Smooth muscle cell (in vitro differentiated cells): ENCODE measurements at regions not wholly inside any gene's neighbourhood (a gene's known extent, or its start where the extent isn't known, plus 50 kb on each side); places are given as distances from the start of the nearest gene placed in this dataset.

Source experiments
- DNase-seq: peaks from one replicate; lab custom pipeline; 2025; ENCODE audit not compliant: unreplicated experiment; lab: John Stamatoyannopoulos, UW
- H2AFZ ChIP-seq: fragments of 200-600 bp; sonication (generic); 2 replicates; pipeline ENCODE4 v1.6.0; 2016; ENCODE audit warnings: antibody characterized with exemption, low read depth, mild to moderate bottlenecking
- H3F3A ChIP-seq: fragments of 200-600 bp; sonication (generic); 2 replicates; pipeline ENCODE4 v1.6.0; 2017; ENCODE audit warnings: antibody characterized with exemption, low read depth
- H3K27ac ChIP-seq: fragments of 200-600 bp; sonication (generic); 2 replicates; pipeline ENCODE4 v1.5.1; 2016; ENCODE audit warnings: low read depth, mild to moderate bottlenecking
- H3K27me3 ChIP-seq: fragments of 200-600 bp; sonication (generic); 2 replicates; pipeline ENCODE4 v1.6.1; 2016; ENCODE audit warnings: low read depth, mild to moderate bottlenecking
- H3K36me3 ChIP-seq: fragments of 200-600 bp; sonication (generic); 2 replicates; pipeline ENCODE4 v1.5.1; 2016; ENCODE audit warnings: low read depth
- H3K4me1 ChIP-seq: fragments of 200-600 bp; sonication (generic); 2 replicates; pipeline ENCODE4 v1.5.1; 2016; ENCODE audit warnings: low read depth
- H3K4me2 ChIP-seq: fragments of 200-600 bp; sonication (generic); 2 replicates; pipeline ENCODE4 v1.6.0; 2016; ENCODE audit warnings: mild to moderate bottlenecking
- H3K4me3 ChIP-seq: fragments of 200-600 bp; sonication (generic); 2 replicates; pipeline ENCODE4 v1.5.1; 2016; ENCODE audit warnings: mild to moderate bottlenecking
- H3K79me2 ChIP-seq: fragments of 200-600 bp; sonication (generic); 2 replicates; pipeline ENCODE4 v1.6.0; 2016; ENCODE audit warnings: low read depth, mild to moderate bottlenecking
- H3K9ac ChIP-seq: fragments of 200-600 bp; sonication (generic); 2 replicates; pipeline ENCODE4 v1.6.0; 2016; ENCODE audit warnings: low read depth
- H3K9me3 ChIP-seq: fragments of 200-600 bp; sonication (generic); replicated peaks from 2 replicates; pipeline ENCODE4 v1.5.1; 2016; ENCODE audit warnings: low read depth
- H4K20me1 ChIP-seq: fragments of 200-600 bp; sonication (generic); 2 replicates; pipeline ENCODE4 v1.6.0; 2016; ENCODE audit warnings: low read depth
- CTCF ChIP-seq: fragments of 200-600 bp; sonication (generic); IDR thresholded peaks from 2 replicates; pipeline ENCODE4 v1.5.1; 2017; ENCODE audit warnings: borderline replicate concordance, mild to moderate bottlenecking, antibody characterized with exemption; ENCODE audit not compliant: insufficient read depth, poor library complexity, severe bottlenecking
- WGBS: methylation state at CpG from one replicate; pipeline ENCODE4 v1.1.7; 2016; ENCODE audit warnings: low lambda C conversion rate; 5-methylcytosine and 5-hydroxymethylcytosine counted together

GRCh38 chr3:193784822-193785221 lies 191.8 kb downstream of the OPA1 start:
- TF ChIP-seq CTCF, result no peak
- Histone ChIP-seq H4K20me1 (no peaks in the 10 kb centered on the region), H3K36me3 (no peaks in the 10 kb centered on the region), H3K9ac (no peak overlapping the region), H3K27ac (no peak overlapping the region), H3K4me2 (no peak overlapping the region), H3K79me2 (no peaks in the 10 kb centered on the region), H3F3A (peaks cover 27% of the 10 kb centered on the region), H2AFZ (no peak overlapping the region), H3K27me3 (no peaks in the 10 kb centered on the region), H3K9me3 (no peaks in the 10 kb centered on the region), H3K4me1 (peaks cover 44% of the 10 kb centered on the region), H3K4me3 (no peak overlapping the region)
- DNase-seq, result no peak
- WGBS, result 53% methylated on average over 1 of the region's 1 CpG

GRCh38 chr3:193787496-193787870 lies 194.5 kb downstream of the OPA1 start:
- WGBS, result 95% methylated on average over 12 of the region's 12 CpGs
- H2AFZ ChIP-seq, result no peak overlapping the region
- no peaks in the 10 kb centered on the region for H3K36me3 ChIP-seq
- no peak for TF ChIP-seq CTCF
- H3K27me3 ChIP-seq, result no peaks in the 10 kb centered on the region
- H3K9me3 ChIP-seq, result no peaks in the 10 kb centered on the region
- H3K4me2 ChIP-seq, result no peak overlapping the region
- no peak for DNase-seq
- peaks cover 26% of the 10 kb centered on the region for H3K4me1 ChIP-seq
- H3K9ac ChIP-seq, result no peak overlapping the region
- peaks cover 10% of the 10 kb centered on the region for H3F3A ChIP-seq
- H4K20me1 ChIP-seq, result no peaks in the 10 kb centered on the region
- no peak overlapping the region for H3K27ac ChIP-seq
- no peaks in the 10 kb centered on the region for H3K79me2 ChIP-seq
- no peak overlapping the region for H3K4me3 ChIP-seq

GRCh38 chr3:193788189-193788991 lies 195.4 kb downstream of the OPA1 start:
- WGBS, result 16% methylated on average over 15 of the region's 15 CpGs
- no peaks in the 10 kb centered on the region for H3K36me3 ChIP-seq
- peak; percentile 8 for DNase-seq
- H3K4me3 ChIP-seq, result no peak overlapping the region
- peak overlapping the region; percentile 38 for H3K4me2 ChIP-seq
- no peaks in the 10 kb centered on the region for H4K20me1 ChIP-seq
- no peaks in the 10 kb centered on the region for H3K27me3 ChIP-seq
- H3K9ac ChIP-seq, result no peak overlapping the region
- H3K27ac ChIP-seq, result no peak overlapping the region
- TF ChIP-seq CTCF, result peak; percentile 75
- no peaks in the 10 kb centered on the region for H3K9me3 ChIP-seq
- no peak overlapping the region for H2AFZ ChIP-seq
- no peaks in the 10 kb centered on the region for H3K79me2 ChIP-seq
- H3F3A ChIP-seq, result peaks cover 7% of the 10 kb centered on the region
- H3K4me1 ChIP-seq, result peaks cover 26% of the 10 kb centered on the region

GRCh38 chr3:193789455-193789854 lies 196.4 kb downstream of the OPA1 start:
- WGBS, result 100% methylated on average over 1 of the region's 1 CpG
- peaks cover 31% of the 10 kb centered on the region for H3K4me1 ChIP-seq

More at GRCh38 chr3:193789455-193789854, 196.4 kb downstream of the OPA1 start:
- H3K27ac ChIP-seq, result no peak overlapping the region
- no peaks in the 10 kb centered on the region for H3K79me2 ChIP-seq
- H3K4me2 ChIP-seq, result no peak overlapping the region
- no peaks in the 10 kb centered on the region for H4K20me1 ChIP-seq
- DNase-seq, result no peak
- H3K4me3 ChIP-seq, result no peak overlapping the region
- H3K9me3 ChIP-seq, result no peaks in the 10 kb centered on the region
- no peaks in the 10 kb centered on the region for H3K27me3 ChIP-seq
- H2AFZ ChIP-seq, result no peak overlapping the region
- no peak overlapping the region for H3K9ac ChIP-seq
- no peak for TF ChIP-seq CTCF
- peaks cover 7% of the 10 kb centered on the region for H3F3A ChIP-seq
- H3K36me3 ChIP-seq, result no peaks in the 10 kb centered on the region
